GM18907 (cell line): ENCODE measurements at regions not wholly inside any gene's neighbourhood (a gene's known extent, or its start where the extent isn't known, plus 50 kb on each side); places are given as distances from the start of the nearest gene placed in this dataset.
A peak's percentile ranks its signal among the peaks of the same experiment; 100 is the strongest.

Source experiments
- ATAC-seq: cut with Tn5 transposase; IDR thresholded peaks from one replicate; pipeline ENCODE4 v1.9.1; 2021; ENCODE audit warnings: mild to moderate bottlenecking, moderate library complexity; ENCODE audit not compliant: unreplicated experiment

- ATAC-seq = no peak
Measured at GRCh38 chr10:4070184-4070583, 285.2 kb upstream of the KLF6 start.

- ATAC-seq = no peak
Measured at GRCh38 chr10:4069491-4069890, 284.5 kb upstream of the KLF6 start.

GRCh38 chr10:4068629-4069028 is 283.6 kb upstream of the KLF6 start:
- ATAC-seq = no peak

- no peak for ATAC-seq
Measured at GRCh38 chr10:4067931-4068561, 283.0 kb upstream of the KLF6 start.

GRCh38 chr10:4067531-4067930 is 282.5 kb upstream of the KLF6 start:
- ATAC-seq = peak; percentile 52

- ATAC-seq = no peak
Measured at GRCh38 chr10:4066581-4067390, 281.8 kb upstream of the KLF6 start.

GRCh38 chr10:4064489-4064888 is 279.5 kb upstream of the KLF6 start:
- ATAC-seq = no peak

GRCh38 chr10:4063717-4064116 is 278.7 kb upstream of the KLF6 start:
- ATAC-seq = no peak

GRCh38 chr10:4062751-4063150 is 277.7 kb upstream of the KLF6 start:
- no peak for ATAC-seq

- no peak for ATAC-seq
Measured at GRCh38 chr10:4062072-4062471, 277.1 kb upstream of the KLF6 start.

- no peak for ATAC-seq
Measured at GRCh38 chr10:4061441-4061951, 276.5 kb upstream of the KLF6 start.

GRCh38 chr10:4059471-4060138 is 274.6 kb upstream of the KLF6 start:
- peak; percentile 68 for ATAC-seq

- no peak for ATAC-seq
Measured at GRCh38 chr10:4058514-4059029, 273.6 kb upstream of the KLF6 start.

- no peak for ATAC-seq
Measured at GRCh38 chr10:4057725-4058513, 272.9 kb upstream of the KLF6 start.

GRCh38 chr10:4057021-4057420 is 272.0 kb upstream of the KLF6 start:
- no peak for ATAC-seq

GRCh38 chr10:4054656-4055435 is 269.8 kb upstream of the KLF6 start:
- no peak for ATAC-seq

- no peak for ATAC-seq
Measured at GRCh38 chr10:4053940-4054339, 268.9 kb upstream of the KLF6 start.

GRCh38 chr10:4051641-4052151 is 266.7 kb upstream of the KLF6 start:
- no peak for ATAC-seq

GRCh38 chr10:4051011-4051640 is 266.1 kb upstream of the KLF6 start:
- no peak for ATAC-seq
